SU-DHL-6 (cell line): ENCODE measurements at regions not wholly inside any gene's neighbourhood (a gene's known extent, or its start where the extent isn't known, plus 50 kb on each side); places are given as distances from the start of the nearest gene placed in this dataset.
A peak's percentile ranks its signal among the peaks of the same experiment; 100 is the strongest.

Experiments
- CTCF ChIP-seq: fragments of 200-600 bp; sonication (generic); IDR thresholded peaks from one replicate; pipeline ENCODE4 v1.5.1; 2017; ENCODE audit warnings: antibody characterized with exemption, mild to moderate bottlenecking, low read length, moderate library complexity; ENCODE audit not compliant: insufficient read depth, poor library complexity, severe bottlenecking
- EZH2phosphoT487 ChIP-seq: fragments of 200-600 bp; sonication (generic), shearing (Covaris generic); conservative IDR thresholded peaks from 2 replicates; pipeline ENCODE4 v1.6.1; 2018; ENCODE audit warnings: mild to moderate bottlenecking, antibody characterized with exemption, low read length, moderate library complexity, mixed read lengths

- peak; percentile 70 for TF ChIP-seq CTCF
- TF ChIP-seq EZH2phosphoT487: no peak
These were observed 52.3 kb upstream of the IFNGR1 start for GRCh38 chr6:137271245-137272183.
